NCI-H748 (cell line): ENCODE measurements at regions not wholly inside any gene's neighbourhood (a gene's known extent, or its start where the extent isn't known, plus 50 kb on each side); places are given as distances from the start of the nearest gene placed in this dataset.

Source experiments
- DNase-seq: peaks from one replicate; lab custom pipeline; 2025; ENCODE audit not compliant: unreplicated experiment; lab: John Stamatoyannopoulos, UW

DNA sequence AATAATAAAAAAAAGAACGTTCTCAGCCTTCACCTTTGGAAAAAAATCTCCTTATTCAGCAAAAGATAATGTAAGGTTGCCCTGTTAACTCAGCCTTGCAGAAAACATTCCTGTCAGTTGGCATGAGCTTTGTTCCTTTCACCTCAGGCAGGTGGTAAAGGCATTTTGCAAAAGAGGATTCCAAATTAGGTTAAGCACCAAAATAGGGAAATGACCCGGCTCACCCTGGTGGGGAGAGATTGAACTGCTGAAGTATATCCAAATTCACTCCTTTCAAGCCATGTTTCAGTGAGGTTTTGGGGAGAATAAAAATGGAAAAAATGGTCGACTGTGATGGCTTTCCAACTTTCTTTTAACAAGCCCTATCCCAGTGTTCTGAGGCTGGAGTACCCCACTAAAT is 1988.8 kb upstream of the PIK3C3 start:
- DNase-seq: peak; percentile 27

DNA sequence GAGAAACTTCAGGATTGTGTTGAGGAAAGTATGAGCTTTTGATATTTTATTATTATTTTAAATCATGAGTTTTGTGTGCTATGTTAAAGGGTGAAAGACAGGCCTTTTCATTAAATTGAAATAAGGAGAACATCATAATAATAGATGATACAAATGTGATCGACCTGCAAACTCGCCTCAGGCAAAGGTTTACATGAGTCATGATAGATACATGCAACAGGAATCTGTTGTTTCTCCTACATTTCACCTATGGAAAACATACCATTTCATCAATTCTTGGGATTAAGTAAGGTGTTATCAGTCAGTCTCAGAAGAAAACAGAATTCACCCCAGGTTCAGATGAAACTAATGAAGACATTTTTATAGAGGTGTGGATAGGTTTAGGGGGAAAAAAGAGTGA is 1992.5 kb upstream of the PIK3C3 start:
- DNase-seq: no peak

DNA sequence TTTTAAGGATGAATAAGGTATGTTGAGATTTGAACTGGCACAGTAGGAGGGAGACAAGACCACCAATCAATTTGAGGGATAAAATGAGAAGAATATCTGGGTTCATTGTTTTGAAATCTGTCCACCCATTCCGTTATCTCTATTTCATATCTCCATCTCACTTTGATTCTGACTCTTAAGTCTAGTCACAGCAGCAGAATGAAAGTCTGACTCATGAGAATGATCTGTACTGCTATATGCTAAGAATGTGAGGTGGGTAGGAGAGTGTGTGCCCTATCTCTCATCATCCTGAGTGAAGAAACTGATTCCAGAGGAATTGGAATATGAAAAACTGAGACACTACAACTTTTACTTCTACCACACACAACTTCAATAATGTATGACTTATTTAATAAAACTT is 1994.5 kb upstream of the PIK3C3 start:
- no peak for DNase-seq

DNA sequence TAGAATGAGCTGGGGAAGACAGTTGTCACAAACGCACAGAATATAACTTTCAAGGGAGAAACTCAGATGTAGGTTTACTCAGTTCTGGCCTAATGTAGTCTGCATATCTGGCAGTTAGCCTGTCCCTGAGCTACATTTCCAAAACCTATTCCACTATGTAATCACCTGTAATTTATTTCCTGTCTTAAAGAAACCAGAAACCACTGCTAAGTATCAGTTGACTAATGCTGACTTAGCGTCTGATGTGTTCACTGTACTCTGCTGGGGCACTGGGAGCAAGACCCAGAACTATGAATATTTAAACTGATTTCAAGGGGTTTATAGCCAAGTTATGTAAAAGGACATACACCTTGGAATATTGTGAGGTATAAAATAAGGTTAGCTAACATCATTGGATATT is 1995.2 kb upstream of the PIK3C3 start:
- no peak for DNase-seq

DNA sequence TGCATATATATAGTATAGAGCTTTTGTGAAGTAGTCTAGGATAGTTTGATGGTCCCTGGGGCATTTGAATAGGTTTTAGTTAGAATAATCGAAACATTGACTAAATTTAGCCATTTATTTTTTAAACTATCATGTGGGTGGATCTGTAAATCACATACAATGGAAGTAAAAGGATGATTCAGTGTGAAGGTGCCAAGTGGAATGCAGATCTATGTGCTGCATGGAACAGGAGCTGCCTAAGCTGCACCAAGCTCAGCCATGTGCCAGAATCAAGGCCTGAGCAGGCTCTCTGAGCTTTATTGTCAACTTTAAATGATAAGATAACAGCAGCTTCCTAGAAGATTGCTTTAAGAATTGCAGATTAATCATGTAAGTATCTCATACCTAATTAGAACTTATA is 1996.2 kb upstream of the PIK3C3 start:
- DNase-seq: no peak

DNA sequence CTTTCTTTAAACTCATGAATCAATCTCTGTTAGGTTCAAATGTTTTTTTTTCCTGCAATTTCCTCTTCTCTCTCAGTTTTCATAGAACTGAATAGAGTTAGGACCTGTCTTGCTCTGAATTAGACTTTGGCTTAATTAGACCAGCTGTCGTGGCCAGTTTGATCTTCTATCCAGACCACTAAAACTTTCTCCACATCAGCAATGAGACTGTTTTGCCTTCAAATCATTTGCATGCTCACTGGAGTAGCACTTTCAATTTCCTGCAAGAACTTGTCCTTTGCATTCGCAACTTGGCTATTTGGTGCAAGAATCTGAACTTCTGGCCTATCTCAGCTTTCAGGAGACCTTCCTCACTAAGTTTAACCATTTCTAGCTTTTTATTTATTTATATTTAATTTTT is 2002.2 kb upstream of the PIK3C3 start:
- no peak for DNase-seq

DNA sequence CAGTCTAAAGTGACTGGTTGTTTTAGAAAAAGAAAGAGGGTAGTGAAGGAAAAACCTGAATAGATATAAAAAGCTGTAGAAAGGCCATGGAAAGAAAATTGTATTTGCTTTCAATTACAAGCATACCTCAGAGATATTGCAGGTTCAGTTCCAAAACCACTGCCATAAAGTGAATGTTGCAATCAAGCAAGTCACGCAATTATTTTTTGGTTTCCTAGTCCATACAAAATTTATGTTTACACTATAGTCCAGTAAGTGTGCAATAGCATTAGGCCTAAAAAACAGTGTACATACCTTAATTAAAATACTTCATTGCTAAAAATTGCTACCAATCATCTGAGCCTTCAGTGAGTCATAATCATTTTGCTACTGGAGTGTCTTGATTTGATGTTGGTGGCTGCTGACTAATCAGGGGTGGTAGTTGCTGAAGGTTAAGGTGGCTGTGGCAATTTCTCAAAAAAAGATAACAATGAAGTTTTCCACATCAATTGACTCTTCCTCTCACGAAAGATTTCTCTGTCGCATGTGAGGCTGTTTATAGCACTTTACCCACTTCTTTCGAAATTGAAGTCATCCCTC is 2003.8 kb upstream of the PIK3C3 start:
- DNase-seq: no peak

DNA sequence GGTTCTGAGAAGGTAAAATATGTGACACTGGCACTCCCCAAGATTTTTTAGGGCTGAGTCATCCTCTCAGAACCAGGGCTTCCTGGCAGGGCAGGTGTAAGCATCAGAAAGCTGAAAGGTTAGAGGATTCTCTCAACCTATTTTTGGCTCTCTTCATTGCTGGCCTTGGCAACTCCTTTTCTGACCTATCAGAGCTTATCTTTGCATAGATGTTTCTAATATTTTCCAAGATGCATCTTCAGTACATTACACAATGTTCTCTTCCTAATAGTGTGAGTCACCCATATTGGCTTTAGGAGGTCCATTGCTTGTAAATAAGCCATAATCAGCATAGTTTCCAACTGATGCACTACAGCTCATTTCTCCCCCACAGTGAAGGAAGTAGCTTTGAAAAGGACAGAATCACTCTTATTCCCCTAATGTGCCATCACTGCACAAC is 2008.4 kb upstream of the PIK3C3 start:
- no peak for DNase-seq

DNA sequence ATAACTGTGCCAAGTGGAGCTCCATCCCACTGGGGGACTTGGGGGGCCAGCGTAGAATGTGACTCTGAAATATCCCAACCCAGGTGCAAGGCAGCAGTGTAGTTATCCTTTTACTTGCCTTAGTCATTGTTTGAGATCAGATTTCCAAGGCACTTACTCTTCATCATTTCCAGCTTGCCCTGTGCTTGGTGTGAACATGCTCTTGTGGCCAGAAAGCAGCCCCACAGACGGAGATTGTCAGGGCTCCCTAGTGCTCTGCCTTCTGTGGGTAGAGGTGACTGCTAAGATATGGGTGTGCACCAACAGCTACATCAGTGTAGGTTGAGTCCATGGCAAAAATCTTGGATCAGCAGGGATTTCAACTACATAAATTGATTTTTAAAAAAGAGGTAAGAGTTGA is 2010.0 kb upstream of the PIK3C3 start:
- DNase-seq: no peak

DNA sequence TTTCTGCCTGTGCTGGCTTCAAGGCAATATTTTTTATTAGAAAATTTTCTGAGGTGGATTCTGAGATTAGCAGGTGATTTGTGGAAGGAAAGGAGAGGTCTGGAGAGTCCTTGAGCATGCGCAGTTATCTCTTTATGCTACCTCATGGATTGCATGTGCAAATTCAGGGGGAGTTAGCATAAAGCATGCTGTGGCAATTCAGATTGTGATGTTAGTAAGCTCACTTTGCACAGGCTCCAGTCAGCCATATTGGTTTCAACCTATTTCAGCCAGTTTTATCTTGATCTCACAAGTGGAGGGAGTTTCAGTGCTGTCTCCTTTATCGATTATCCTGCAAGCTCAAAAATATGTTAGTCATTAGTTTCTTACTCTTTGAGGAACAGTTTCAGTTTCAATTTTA is 2012.3 kb upstream of the PIK3C3 start:
- no peak for DNase-seq

DNA sequence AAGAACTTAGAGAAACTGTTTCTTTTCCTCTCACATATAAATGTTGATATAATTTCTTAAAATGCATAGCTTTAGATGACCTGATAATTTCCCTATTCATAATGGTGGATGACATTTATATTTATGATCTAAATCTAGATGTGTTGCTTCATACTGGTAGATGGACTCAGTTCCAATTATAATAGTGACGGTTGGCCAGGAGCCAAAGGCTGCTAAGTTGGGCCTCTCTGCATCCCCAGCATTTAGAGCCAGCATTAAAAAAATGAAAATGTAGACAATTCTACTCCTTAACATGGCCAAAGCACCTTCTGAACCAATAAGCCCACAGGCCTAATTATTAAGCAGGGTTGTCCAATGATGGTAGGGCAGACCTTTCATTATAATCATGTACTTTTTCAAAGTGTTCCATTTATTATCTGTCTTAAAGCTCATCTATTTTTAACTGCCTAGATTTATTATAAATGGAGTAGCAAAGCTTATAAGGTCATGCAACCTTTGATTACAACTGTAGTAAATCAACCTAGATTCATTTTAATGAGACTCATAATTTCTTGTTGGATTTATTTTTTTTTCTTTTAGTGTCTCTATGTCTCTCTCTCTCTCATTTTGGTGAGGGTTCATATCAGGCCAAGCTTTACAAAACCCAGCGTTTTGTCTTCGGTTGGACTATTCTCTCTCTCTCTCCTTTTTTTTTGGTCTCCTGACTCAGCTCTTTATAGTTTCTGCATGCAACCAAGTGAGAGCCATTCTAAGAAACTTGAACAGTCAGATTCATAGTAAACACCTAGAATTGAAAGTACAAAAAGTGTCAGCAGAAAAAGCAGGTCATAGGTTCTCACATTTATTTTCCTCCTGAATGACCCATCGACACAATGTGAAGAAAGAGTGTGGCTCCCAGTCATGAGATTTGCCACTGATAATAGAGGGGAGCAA is 2016.1 kb upstream of the PIK3C3 start:
- no peak for DNase-seq

DNA sequence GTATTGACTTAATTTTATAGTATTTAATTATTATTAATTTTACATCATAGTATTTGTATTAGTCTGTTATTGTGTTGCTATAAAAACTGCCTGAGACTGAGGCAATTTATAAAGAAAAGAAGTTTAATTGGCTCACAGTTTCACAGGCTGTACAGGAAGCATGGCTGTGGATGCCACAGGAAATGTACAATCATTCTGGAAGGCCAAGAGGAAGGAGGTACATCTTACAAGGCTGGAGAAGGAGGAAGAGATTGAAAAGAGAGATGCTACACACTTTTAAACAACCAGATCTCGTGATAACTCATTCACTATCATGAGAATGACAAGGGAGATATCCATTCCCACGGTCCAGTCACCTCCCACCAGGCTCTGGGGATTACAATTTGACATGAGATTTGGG is 2019.4 kb upstream of the PIK3C3 start:
- DNase-seq: no peak

DNA sequence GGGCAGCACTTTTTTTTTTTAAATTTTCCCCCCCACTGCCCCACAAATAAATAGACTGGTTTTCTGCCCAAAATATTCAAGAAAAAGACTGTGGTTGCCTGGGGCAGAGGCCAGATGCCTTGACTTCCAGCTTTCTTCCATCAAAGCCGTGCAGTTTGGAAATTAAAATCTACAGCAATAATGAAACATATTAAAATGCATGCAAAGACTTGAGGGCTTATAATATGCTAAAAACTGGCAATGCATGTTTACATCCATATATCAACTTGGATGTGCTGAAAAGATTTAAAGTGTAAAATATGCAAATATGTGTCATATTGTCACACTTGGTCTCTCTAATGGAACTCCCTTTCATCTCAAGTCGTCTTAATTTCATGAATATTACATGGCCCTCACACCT is 2036.2 kb upstream of the PIK3C3 start:
- DNase-seq: no peak

DNA sequence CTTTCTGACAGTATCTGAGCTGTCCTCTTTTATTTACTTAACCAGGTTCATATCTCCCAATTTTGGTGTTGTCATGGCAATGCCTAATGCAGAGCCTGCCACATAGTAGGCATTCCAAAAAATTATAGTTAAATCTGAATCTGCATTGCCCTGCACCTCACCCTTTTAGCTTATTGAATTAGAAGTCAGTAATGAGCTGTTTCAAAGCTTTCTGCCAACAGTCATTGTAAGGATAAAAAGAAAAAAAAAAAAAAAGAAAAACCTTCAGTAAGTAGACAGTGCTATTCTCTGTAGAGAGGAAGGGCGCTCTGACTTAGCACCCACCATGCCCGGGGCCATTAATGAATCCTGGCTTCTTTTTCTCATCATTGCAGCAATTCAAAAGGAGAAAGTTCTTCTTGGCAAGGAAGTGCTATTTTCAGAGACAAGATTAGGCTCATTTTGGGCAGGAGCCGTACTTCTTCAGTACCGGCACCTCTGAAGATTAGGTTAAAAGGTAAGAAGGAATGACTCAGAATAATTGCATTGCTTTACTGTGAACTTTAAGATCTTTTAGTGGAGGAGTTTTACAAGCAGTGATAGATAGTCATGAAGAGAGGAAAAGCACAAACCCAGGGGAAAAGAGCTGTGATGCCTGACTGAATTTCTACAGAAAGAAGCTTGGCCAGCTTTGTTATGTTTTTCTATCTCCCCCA is 2041.2 kb upstream of the PIK3C3 start:
- DNase-seq: no peak

DNA sequence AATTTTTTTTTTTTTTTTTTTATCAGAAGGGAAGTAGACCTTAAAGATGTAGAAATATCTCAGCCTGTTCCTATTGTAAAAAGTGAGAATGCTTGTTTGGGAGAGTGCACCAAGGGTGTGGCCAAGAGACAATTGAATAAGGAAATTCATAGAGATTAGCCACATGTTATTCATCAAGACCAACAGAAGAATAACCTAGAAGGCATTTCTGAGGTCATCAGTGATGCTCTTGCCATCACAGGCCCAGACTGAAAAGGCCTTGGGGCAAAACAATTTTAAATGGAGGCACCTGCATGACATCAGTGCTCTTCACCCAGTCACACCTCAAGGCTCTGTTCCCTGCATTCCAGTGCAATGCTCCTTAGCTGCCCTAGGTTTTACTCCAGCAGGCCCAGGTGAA is 2043.3 kb upstream of the PIK3C3 start:
- DNase-seq: no peak

DNA sequence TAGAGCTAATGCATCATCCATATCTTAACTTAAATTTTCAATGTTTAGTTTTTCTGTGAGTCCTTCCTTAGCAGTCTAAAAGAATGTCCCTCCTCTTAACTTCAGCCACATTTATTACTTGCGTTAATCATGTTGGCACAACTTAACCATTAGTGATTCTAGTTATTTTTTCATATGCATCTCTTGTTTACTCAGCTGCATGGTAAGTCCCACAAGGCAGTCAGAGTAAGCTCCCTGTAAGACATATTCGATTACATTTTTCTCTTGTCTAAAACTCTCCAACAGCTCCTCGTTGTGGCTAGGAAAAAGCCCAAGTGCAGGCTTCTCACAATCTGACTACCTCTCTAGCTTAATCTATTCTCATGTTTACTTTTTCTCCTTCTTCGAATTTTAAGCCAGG is 2045.3 kb upstream of the PIK3C3 start:
- peak; percentile 19 for DNase-seq

DNA sequence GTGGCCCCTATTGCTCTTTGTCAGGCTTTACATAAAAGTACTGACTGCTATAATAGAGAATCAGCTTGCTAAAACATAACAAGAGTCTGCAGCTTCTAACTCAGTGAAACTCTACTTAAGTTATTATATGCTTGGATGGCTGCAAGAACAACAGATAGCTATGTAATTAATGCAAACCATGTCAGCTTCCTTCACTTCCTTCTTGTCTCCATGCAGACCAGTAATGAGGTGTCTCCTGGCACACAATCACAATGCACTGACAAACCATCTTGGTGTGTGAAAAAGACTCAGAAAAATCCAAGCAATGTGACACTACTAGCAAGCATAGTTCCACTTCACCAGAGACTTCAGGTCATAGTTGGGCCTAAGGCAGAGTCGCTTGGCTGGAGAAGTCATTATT is 2068.9 kb upstream of the PIK3C3 start:
- DNase-seq: no peak

DNA sequence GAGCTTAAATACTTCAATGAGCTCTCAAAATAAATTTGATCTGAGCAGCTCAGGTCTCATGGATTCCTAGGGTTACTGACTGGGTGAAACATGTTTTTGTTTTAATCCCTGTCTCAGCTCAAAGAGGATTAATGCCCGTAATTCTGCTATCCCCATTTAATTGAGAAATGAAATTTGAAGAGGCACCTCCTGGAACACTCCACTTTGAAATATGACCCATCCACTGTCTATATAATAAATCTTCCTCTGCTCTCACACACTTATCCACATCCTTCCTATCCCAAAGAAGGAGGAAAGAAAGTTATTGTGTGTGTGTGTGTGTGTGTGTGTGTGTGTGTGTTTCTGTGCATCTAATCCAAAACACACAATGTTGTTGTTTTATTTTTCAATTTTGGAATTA is 2082.4 kb upstream of the PIK3C3 start:
- no peak for DNase-seq

DNA sequence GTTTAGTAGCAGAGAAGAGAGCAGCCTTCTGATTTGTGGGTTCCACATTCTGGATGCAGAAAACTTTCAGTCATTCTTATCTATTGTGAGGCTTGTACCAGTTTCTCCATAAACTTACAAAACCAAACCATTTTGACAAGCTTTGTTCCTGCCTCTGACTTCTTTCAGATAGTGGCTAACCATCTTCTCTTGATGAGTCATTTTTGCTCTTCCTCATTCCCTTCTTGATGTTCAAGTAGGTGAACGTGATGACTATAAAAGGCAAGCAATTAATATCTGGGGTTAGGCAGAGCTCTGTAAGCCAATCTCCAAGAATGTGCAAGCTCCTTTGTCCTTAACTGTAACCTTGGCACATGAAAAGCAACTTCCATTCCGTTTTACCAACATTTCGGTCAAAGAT is 2083.1 kb upstream of the PIK3C3 start:
- DNase-seq: no peak

DNA sequence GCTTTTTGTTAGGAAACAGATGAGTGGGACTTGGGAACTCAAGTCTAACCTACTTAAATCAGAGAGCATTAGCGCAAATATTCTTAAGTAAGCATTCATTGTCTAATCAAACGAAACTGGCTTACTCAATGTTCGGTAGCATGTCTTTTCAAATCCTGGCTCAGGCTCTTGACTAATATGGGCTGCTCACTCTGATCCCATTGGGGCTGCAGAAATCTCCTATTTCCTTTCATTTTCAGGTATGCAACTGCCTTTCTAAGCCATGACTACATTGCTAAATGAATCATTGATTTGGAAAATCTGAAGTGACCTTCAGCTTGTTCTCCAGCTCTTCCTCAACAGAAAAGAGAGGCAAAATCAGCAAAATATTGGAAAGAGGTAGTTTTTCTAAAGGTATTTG is 2084.4 kb upstream of the PIK3C3 start:
- no peak for DNase-seq

DNA sequence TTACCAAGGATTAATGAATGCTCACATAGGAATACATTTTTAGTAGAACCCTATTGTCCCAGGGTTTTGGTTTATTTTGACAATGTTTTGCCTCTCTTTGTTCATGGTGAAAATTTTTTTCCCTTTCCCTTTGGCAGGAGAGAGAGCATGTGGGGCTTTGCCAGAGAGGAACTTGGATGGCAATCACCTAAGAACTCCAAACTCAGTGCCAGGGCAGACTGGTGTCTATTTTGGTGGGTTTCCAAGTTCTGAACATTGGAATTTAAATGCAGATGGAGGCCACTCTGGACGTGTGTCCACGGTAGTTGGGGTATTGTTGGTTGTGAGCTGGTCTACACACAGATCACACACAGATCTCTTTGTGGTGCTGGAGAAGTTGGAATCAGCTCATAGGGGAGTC is 2091.1 kb upstream of the PIK3C3 start:
- DNase-seq: no peak

DNA sequence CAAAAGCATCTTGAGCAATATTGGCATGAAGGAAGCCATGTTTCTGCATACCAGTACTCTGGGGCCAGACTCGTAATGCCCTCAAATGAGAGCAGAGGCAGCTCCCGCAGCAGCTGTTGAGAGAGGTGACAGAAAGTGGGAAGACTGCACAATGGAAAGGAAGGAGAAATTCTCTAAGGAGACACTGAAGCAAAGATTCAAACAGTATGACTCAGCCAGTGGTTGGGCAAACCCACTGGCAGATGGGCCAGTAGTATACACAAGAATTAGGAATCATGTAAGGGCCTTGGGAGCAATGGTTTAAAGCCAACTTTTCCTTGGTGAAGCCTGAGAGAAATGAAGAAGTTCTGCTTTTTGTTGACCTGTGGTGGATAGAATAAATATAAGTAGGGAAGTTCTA is 2092.7 kb upstream of the PIK3C3 start:
- DNase-seq: no peak
